LNCaP clone FGC (cell line): ENCODE measurements at regions not wholly inside any gene's neighbourhood (a gene's known extent, or its start where the extent isn't known, plus 50 kb on each side); places are given as distances from the start of the nearest gene placed in this dataset.

Experiments used
- DNase-seq: peaks from one replicate; pipeline ENCODE4 v3.0.0-alpha.2; 2011; ENCODE audit warnings: low read depth
- H3K4me3 ChIP-seq: 2 replicates; pipeline ENCODE4 v1.5.1; 2011; ENCODE audit warnings: mild to moderate bottlenecking, low read depth, low read length, control low read depth
- CTCF ChIP-seq: IDR thresholded peaks from 2 replicates; pipeline ENCODE4 v1.5.1; 2012; ENCODE audit warnings: mild to moderate bottlenecking; ENCODE audit not compliant: control insufficient read depth, insufficient read depth; ENCODE audit errors: extremely low read depth

GRCh38 chr15:62553911-62554563, 389.0 kb upstream of the C2CD4B start:
- TF ChIP-seq CTCF = no peak
- H3K4me3 ChIP-seq = no peak overlapping the region
- DNase-seq = no peak

GRCh38 chr15:62558640-62559380, 393.7 kb upstream of the C2CD4B start:
- no peak for DNase-seq
- no peak for TF ChIP-seq CTCF
- H3K4me3 ChIP-seq = no peak overlapping the region

- no peak for TF ChIP-seq CTCF
- no peak for DNase-seq
- H3K4me3 ChIP-seq = no peak overlapping the region
Measured at GRCh38 chr15:62559381-62559733, 394.3 kb upstream of the C2CD4B start.

GRCh38 chr15:62561059-62561519, 396.0 kb upstream of the C2CD4B start:
- no peak for DNase-seq
- no peak for TF ChIP-seq CTCF
- H3K4me3 ChIP-seq = no peak overlapping the region

- TF ChIP-seq CTCF = no peak
- H3K4me3 ChIP-seq = no peak overlapping the region
- no peak for DNase-seq
Measured at GRCh38 chr15:62561571-62561970, 396.5 kb upstream of the C2CD4B start.

- DNase-seq = no peak
- TF ChIP-seq CTCF = no peak
- no peak overlapping the region for H3K4me3 ChIP-seq
Measured at GRCh38 chr15:62564886-62565633, 400.0 kb upstream of the C2CD4B start.
